ENCODE measurements at regions not wholly inside any gene's neighbourhood (a gene's known extent, or its start where the extent isn't known, plus 50 kb on each side); places are given as distances from the start of the nearest gene placed in this dataset.

DNA sequence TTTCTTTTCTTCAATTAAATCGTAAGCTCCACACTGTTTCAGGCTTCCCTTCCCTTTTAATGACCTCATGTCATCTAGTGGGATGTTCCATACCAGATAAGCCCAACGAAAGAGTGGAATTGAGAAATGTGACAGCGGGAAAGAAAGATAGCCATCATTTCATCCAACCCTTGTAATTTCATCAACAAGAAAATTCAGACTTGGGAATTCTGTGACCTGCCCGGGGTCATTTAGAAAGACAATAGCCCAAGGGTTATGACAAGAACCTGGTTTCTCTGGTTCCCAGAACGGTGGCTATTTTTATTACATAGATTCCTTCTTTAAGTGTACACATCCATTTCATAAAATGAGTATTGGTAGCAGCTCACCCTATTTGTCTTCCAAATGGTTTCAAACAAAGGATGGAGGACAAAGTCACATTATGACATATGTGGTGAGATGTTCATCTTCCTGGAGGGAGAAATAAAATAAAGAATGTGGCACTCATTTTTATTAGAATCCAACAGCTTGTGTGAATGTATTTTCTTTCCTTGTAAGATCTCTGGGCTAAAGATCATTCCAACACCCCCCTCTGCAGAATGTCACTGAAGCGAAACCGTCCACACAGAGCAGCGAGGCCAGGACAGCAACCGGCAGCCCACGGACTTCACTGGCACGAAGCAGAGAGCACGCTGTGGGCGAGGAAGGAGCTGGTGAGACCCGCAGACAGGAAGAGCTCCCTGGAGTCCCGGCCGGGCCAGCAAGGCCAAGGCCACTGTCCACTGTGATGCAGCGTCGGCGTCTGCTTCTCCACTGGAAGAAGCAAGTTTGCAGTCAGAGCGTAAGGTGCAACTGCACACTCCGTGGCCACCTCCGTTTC is 199.9 kb downstream of the KLF6 start:
- Histone ChIP-seq H3K36me3 (ENCODE audit: control insufficient read depth in 2 of 2, extremely low read depth in 1 of 2, insufficient read depth in 2 of 2, low read length in 2 of 2) (no peaks in the 10 kb centered on the region), H3K9me1 (replicated peaks; ENCODE audit: control insufficient read depth, extremely low read depth, insufficient read depth, low read length) (no peaks in the 10 kb centered on the region), H4K20me1 (replicated peaks; ENCODE audit: control insufficient read depth, extremely low read depth, insufficient read depth, low read length) (no peaks in the 10 kb centered on the region), H3K4me3 (replicated peaks in 1 of 3; ENCODE audit: insufficient read depth in 1 of 3, low read depth in 1 of 3, low read length in 3 of 3) (no peak overlapping the region), H3K79me2 (ENCODE audit: control insufficient read depth, insufficient read depth, low read length) (no peaks in the 10 kb centered on the region), H3K27ac (ENCODE audit: insufficient read depth, low read depth, low read length) (no peak overlapping the region), H3K9ac (replicated peaks; ENCODE audit: extremely low read depth, insufficient read depth, low read length) (no peak overlapping the region), H3K9me3 (replicated peaks; ENCODE audit: control insufficient read depth, insufficient read depth, low read length) (no peaks in the 10 kb centered on the region), H3K4me1 (ENCODE audit: control insufficient read depth, extremely low read depth, insufficient read depth, low read length) (no peaks in the 10 kb centered on the region), H3K4me2 (ENCODE audit: insufficient read depth, low read length) (no peak overlapping the region), H2AFZ (ENCODE audit: low read depth, low read length) (no peak overlapping the region), H3K27me3 (ENCODE audit: control insufficient read depth in 2 of 2, insufficient read depth in 2 of 2, low read length in 2 of 2) (peaks cover 0 to 6% of the 10 kb centered on the region in 2 experiments)
- no TSS peak for BruUV-seq (replicated peaks)
- intact Hi-C loops (cut with micrococcal nuclease): no loop called here
- FAIRE-seq: no peak
- TF ChIP-seq EZH2 (IDR thresholded peaks at IDR 0.05; ENCODE audit: borderline replicate concordance, low read depth, low read length, severe bottlenecking): no peak
- TF ChIP-seq GATA2 (IDR thresholded peaks at IDR 0.05; ENCODE audit: insufficient read depth, insufficient read length, low read depth, low read length): no peak
- no peak for TF ChIP-seq JUN (IDR thresholded peaks at IDR 0.05; ENCODE audit: borderline replicate concordance, insufficient read depth, insufficient read length, low read depth)
- no peak for TF ChIP-seq MYC (IDR thresholded peaks at IDR 0.05; ENCODE audit: low read depth, low read length)
- no peak for DNase-seq (ENCODE audit: low read depth, low spot score)
- ChIA-PET POLR2A (no interaction called here), CTCF (interaction anchor here (0.6 to 0.9 kb wide), 2 partner anchors 39 to 90 kb away, joined by 3 read pairs; no protein-coding TSS in a partner anchor)
- dilution Hi-C loops (cut with MboI; ENCODE audit: extremely low pct_ligation_motif_present, low sequenced_read_pairs): no loop called here

DNA sequence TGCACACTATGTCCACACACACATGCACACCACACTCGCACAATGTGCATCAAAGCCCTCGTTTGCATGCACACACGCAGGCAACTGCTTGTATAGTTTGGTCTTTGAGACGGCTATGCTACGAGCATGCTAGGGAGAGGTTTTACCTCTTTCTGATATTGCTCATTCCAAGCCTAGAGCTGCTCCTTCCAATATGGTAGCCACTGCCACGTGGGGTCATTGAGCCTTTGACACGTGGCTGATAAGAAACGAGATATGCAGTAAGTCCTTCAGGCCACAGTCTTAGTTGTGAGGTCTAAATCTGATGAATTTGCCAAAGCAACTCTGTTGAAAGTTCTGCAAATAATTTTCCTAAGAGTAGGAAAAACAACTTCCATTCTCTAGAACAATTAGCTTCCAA is 204.4 kb downstream of the KLF6 start:
- CTCF ChIA-PET: no interaction called here

More for the DNA sequence above, 204.4 kb downstream of the KLF6 start:
- intact Hi-C loops (cut with micrococcal nuclease): no loop called here
- H3K9ac ChIP-seq (replicated peaks; ENCODE audit: extremely low read depth, insufficient read depth, low read length): no peak overlapping the region
- no peaks in the 10 kb centered on the region for H3K36me3 ChIP-seq (ENCODE audit: control insufficient read depth in 2 of 2, extremely low read depth in 1 of 2, insufficient read depth in 2 of 2, low read length in 2 of 2)
- H2AFZ ChIP-seq (ENCODE audit: low read depth, low read length): no peak overlapping the region
- peaks cover 0 to 9% of the 10 kb centered on the region in 2 experiments for H3K27me3 ChIP-seq (ENCODE audit: control insufficient read depth in 2 of 2, insufficient read depth in 2 of 2, low read length in 2 of 2)
- no peaks in the 10 kb centered on the region for H4K20me1 ChIP-seq (replicated peaks; ENCODE audit: control insufficient read depth, extremely low read depth, insufficient read depth, low read length)
- no peaks in the 10 kb centered on the region for H3K4me1 ChIP-seq (ENCODE audit: control insufficient read depth, extremely low read depth, insufficient read depth, low read length)
- no peak overlapping the region for H3K27ac ChIP-seq (ENCODE audit: insufficient read depth, low read depth, low read length)
- DNase-seq (ENCODE audit: low read depth, low spot score): no peak
- BruUV-seq (replicated peaks): no TSS peak
- POLR2A ChIA-PET: no interaction called here
- H3K79me2 ChIP-seq (ENCODE audit: control insufficient read depth, insufficient read depth, low read length): no peaks in the 10 kb centered on the region
- no peaks in the 10 kb centered on the region for H3K9me3 ChIP-seq (replicated peaks; ENCODE audit: control insufficient read depth, insufficient read depth, low read length)
- dilution Hi-C loops (cut with MboI; ENCODE audit: extremely low pct_ligation_motif_present, low sequenced_read_pairs): no loop called here
- H3K9me1 ChIP-seq (replicated peaks; ENCODE audit: control insufficient read depth, extremely low read depth, insufficient read depth, low read length): no peaks in the 10 kb centered on the region
- no peak overlapping the region for H3K4me2 ChIP-seq (ENCODE audit: insufficient read depth, low read length)
- TF ChIP-seq JUN (IDR thresholded peaks at IDR 0.05; ENCODE audit: borderline replicate concordance, insufficient read depth, insufficient read length, low read depth) (no peak), GATA2 (IDR thresholded peaks at IDR 0.05; ENCODE audit: insufficient read depth, insufficient read length, low read depth, low read length) (no peak), MYC (IDR thresholded peaks at IDR 0.05; ENCODE audit: low read depth, low read length) (no peak), FOS (IDR thresholded peaks at IDR 0.05; ENCODE audit: borderline replicate concordance, insufficient read depth, low read length) (no peak), POLR2AphosphoS5 (IDR thresholded peaks at IDR 0.05; ENCODE audit: insufficient read depth, low read depth, low read length) (no peak), POLR2A (IDR thresholded peaks at IDR 0.05; ENCODE audit: low read depth, low read length) (no peak), EZH2 (IDR thresholded peaks at IDR 0.05; ENCODE audit: borderline replicate concordance, low read depth, low read length, severe bottlenecking) (no peak)
- TF ChIP-seq, protein P1, sequence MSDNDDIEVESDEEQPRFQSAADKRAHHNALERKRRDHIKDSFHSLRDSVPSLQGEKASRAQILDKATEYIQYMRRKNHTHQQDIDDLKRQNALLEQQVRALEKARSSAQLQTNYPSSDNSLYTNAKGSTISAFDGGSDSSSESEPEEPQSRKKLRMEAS (IDR thresholded peaks at IDR 0.05; ENCODE audit: insufficient read depth, insufficient read length): no peak
- TF ChIP-seq, protein P2, sequence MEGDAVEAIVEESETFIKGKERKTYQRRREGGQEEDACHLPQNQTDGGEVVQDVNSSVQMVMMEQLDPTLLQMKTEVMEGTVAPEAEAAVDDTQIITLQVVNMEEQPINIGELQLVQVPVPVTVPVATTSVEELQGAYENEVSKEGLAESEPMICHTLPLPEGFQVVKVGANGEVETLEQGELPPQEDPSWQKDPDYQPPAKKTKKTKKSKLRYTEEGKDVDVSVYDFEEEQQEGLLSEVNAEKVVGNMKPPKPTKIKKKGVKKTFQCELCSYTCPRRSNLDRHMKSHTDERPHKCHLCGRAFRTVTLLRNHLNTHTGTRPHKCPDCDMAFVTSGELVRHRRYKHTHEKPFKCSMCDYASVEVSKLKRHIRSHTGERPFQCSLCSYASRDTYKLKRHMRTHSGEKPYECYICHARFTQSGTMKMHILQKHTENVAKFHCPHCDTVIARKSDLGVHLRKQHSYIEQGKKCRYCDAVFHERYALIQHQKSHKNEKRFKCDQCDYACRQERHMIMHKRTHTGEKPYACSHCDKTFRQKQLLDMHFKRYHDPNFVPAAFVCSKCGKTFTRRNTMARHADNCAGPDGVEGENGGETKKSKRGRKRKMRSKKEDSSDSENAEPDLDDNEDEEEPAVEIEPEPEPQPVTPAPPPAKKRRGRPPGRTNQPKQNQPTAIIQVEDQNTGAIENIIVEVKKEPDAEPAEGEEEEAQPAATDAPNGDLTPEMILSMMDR (IDR thresholded peaks at IDR 0.05; ENCODE audit: extremely low read depth in 1 of 2, insufficient read depth in 1 of 2, low read depth in 1 of 2, low read length in 2 of 2): no peak
- no peak for FAIRE-seq
- no peak overlapping the region for H3K4me3 ChIP-seq (replicated peaks in 1 of 3; ENCODE audit: insufficient read depth in 1 of 3, low read depth in 1 of 3, low read length in 3 of 3)
